EH (cell line): ENCODE measurements at regions not wholly inside any gene's neighbourhood (a gene's known extent, or its start where the extent isn't known, plus 50 kb on each side); places are given as distances from the start of the nearest gene placed in this dataset.
"Not testable (repeated sequence)": the region's sequence is repeated elsewhere in the genome, so short reads cannot be mapped to it uniquely, and the experiment has no call there.

Experiments used
- DNase-seq: peaks from one replicate; pipeline ENCODE4 v3.0.0-alpha.2; 2015; ENCODE audit warnings: low read depth

DNA sequence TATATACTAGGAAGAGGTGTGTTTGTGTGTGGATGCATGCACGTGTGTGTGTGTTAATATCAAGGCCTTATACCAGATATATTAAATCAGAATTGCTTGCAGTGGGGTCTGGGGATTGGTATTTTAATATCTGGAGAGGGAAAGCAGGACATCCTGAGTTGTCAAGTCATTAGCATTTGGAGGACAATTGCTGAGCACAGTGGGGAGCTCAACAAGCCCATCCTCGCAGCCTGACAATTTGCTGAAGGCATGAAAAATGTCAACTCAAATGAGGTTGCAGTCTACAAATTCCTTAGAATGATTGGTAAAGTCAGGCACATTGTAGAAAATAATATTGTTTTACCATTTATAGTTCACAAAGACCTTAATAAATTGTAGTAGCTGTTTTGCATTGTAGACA is 627.4 kb downstream of the LRRC70 start:
- no peak for DNase-seq

DNA sequence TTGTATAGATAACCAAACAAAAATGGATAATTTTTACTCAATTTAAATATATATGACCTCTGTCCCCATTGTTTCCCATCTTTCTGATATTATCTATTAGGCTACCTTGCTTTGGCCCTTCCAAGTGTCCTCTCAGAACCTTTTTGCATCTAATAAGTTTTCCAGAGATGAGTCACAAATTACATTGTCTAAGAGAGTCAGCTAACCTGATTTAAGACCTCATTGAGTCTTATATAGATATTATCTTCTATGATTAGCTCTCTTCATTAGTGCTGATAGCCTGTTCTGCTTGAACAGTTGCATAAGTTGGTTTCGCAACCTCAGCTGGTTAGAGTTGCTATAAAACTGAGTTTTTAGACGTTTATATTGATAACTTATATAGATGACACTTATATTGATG is 623.1 kb downstream of the LRRC70 start:
- no peak for DNase-seq

GRCh38 chr5:63194126-63194525 is 615.5 kb downstream of the LRRC70 start:
- no peak for DNase-seq

- DNase-seq: not testable (repeated sequence)
These were observed 601.6 kb downstream of the LRRC70 start for GRCh38 chr5:63180190-63180589.

GRCh38 chr5:63175850-63176249 is 597.2 kb downstream of the LRRC70 start:
- no peak for DNase-seq

- DNase-seq: no peak
These were observed 591.9 kb downstream of the LRRC70 start for GRCh38 chr5:63170486-63170885.

DNA sequence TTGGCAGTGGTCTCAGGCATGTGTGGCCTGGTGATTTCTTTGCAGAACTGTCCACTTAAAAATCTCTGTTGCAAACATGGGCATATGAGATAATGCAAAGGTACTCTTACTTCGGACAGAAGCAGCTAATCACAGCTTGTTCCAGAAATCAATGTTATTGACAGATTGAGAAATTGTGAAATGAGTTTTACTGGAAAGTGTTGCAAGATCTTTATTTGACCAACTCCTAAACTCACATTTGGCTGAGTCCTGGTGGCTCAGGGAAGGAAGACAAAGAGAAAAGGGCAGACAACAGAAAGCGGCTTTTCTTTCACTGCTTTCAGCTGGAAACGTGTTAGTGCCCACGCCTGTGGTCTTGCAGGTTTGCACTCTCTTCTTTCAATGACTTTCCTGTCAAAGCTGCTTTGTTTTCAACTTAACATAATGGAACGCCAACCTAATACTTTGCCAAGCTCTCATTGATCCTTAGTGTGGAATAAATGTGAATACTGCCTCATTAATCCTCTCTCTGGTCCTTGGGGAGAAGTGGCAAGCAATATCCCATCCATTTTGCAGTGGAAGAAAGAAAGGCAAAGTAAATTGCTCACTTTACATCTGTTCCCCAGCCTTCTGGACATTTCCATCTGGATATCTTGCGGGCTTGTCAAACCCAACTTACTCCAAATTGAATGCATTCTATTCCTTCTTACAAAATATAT is 586.4 kb downstream of the LRRC70 start:
- DNase-seq: no peak

- no peak for DNase-seq
These were observed 585.7 kb downstream of the LRRC70 start for GRCh38 chr5:63164339-63164738.

DNA sequence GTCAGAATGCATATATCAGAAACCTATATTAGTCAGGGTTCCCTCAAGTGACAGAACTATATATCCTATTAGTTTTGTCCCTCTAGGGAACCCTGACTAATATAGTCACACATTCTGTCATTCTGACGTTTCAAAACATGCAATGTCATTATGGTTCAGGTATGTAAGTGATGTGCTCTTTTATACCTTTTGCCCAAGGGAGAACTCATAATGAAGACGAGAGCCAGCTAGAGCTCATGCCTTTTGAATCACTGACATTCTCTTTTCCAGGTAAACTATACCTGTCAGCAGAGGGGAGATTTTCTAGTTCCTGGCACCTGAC is 576.7 kb downstream of the LRRC70 start:
- DNase-seq: no peak

GRCh38 chr5:63154476-63155309 is 576.1 kb downstream of the LRRC70 start:
- DNase-seq: no peak

GRCh38 chr5:63152871-63153270 is 574.3 kb downstream of the LRRC70 start:
- DNase-seq: no peak

- no peak for DNase-seq
These were observed 566.5 kb downstream of the LRRC70 start for GRCh38 chr5:63145167-63145566.

GRCh38 chr5:63141591-63141990 is 563.0 kb downstream of the LRRC70 start:
- DNase-seq: no peak

DNA sequence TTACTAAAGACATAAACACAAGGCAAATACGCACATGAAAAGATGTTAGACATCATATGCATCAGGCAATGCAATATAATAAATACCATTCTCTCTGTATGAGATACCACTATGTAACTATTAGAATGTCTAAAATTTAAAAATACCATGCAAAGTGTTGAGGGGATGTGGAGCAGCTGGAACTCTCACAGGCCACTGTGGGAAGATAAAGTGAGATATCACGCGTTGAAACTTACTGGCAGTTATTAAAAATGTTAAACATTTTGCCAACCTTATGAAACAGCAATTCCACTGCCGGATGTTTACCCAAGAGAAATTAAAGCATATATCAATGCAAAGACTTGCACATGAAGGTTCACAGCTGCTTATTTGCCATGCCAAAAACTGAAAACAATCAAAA is 556.7 kb downstream of the LRRC70 start:
- no peak for DNase-seq

GRCh38 chr5:63131626-63132285 is 553.1 kb downstream of the LRRC70 start:
- DNase-seq: no peak

- DNase-seq: no peak
These were observed 550.1 kb downstream of the LRRC70 start for GRCh38 chr5:63128761-63129160.

DNA sequence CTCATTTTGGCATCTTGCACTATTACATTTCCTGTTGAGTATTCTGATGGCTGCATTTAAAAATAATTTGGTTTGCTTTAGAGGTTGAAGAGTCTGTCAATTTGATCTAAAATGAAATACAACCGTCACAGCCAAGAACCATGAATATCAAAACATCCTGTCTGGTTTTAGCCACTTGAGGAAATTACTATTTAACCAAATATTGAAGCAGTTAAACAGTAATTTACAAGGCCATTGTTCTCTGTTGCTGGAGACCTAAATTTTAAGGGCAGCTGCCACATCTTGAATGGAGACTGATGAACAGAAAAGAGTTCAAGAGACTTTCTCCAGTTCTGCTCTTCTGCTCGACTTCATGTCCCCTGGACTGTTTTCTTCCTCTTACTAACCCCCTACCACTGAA is 549.4 kb downstream of the LRRC70 start:
- no peak for DNase-seq

DNA sequence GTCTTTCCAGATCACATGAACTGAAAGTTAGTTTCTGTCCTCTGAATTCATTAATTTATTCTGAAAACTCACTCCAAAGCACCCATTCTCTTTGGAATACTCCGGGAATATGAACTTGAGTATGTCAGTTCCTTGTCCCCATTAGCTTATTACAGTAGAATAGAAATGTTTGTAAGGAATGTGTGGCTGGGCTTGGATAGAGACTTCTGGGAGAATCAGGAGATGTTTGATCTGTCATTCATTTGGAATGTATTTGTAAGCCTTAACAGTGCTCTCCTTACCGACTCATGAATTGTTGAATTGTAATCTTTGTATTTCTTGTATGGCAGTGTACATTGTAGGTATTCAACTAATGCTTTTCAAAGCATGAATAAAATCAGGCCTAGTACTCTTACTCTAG is 548.4 kb downstream of the LRRC70 start:
- peak; percentile 6 for DNase-seq

- DNase-seq: peak; percentile 7
These were observed 547.2 kb downstream of the LRRC70 start for GRCh38 chr5:63125862-63126261.

DNA sequence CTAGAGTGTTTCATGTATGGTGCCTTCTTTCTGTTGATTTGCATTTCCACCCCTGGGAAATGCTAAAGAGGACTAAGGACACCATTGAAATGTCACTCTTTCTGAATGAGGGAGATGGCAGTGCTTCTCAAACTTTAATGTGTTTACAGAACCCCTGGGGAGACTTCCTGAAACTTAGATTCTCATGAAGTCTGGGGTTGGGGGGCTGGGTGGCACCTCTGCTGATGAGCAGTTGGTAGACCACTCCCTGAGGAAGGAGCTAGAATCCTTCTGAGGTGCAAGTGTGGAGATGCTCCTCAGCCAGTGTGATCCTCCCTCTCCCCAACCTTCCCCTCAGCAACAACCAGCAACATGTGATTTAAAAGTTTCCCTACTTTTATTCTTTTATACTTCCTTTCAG is 546.8 kb downstream of the LRRC70 start:
- no peak for DNase-seq

- DNase-seq: no peak
These were observed 545.6 kb downstream of the LRRC70 start for GRCh38 chr5:63124266-63124665.

- no peak for DNase-seq
These were observed 542.9 kb downstream of the LRRC70 start for GRCh38 chr5:63121471-63121870.

DNA sequence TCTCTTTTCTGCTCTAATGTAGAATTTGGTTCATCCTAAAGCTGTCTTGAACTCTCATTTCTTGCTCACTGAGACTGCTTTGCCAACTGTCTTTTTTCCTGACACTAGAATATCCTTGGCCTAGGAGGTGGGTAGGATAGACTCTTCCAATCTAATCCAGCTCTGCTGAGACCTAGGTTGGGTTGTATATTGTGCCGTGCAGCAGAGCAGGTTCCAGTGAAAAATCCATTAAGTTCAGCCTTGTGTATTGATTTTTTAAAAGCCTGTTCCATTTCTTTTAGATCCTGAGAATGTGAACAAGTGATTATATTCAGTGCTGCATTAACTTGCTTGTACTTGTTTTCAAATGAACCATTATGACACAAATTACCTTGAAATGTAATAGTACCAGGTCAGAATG is 539.6 kb downstream of the LRRC70 start:
- DNase-seq: no peak
